ENCODE measurements at regions not wholly inside any gene's neighbourhood (a gene's known extent, or its start where the extent isn't known, plus 50 kb on each side); places are given as distances from the start of the nearest gene placed in this dataset.

- DNase-seq (ENCODE audit: low spot score), result no peak
- Histone ChIP-seq H3K27me3 (no peaks in the 10 kb centered on the region), H3K27ac (peak overlapping the region in 1 of 2 donors; percentile 43), H3K36me3 (no peaks in the 10 kb centered on the region), H3K4me3 (no peak overlapping the region), H3K9me3 (no peaks in the 10 kb centered on the region), H3K4me1 (peaks cover 0 to 100% of the 10 kb centered on the region in 2 donors)
- TF ChIP-seq, protein P1, sequence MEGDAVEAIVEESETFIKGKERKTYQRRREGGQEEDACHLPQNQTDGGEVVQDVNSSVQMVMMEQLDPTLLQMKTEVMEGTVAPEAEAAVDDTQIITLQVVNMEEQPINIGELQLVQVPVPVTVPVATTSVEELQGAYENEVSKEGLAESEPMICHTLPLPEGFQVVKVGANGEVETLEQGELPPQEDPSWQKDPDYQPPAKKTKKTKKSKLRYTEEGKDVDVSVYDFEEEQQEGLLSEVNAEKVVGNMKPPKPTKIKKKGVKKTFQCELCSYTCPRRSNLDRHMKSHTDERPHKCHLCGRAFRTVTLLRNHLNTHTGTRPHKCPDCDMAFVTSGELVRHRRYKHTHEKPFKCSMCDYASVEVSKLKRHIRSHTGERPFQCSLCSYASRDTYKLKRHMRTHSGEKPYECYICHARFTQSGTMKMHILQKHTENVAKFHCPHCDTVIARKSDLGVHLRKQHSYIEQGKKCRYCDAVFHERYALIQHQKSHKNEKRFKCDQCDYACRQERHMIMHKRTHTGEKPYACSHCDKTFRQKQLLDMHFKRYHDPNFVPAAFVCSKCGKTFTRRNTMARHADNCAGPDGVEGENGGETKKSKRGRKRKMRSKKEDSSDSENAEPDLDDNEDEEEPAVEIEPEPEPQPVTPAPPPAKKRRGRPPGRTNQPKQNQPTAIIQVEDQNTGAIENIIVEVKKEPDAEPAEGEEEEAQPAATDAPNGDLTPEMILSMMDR (IDR thresholded peaks at IDR 0.05), result no peak
These were observed 238.3 kb downstream of the SEC14L1 start for GRCh38 chr17:77379065-77379428.

DNA sequence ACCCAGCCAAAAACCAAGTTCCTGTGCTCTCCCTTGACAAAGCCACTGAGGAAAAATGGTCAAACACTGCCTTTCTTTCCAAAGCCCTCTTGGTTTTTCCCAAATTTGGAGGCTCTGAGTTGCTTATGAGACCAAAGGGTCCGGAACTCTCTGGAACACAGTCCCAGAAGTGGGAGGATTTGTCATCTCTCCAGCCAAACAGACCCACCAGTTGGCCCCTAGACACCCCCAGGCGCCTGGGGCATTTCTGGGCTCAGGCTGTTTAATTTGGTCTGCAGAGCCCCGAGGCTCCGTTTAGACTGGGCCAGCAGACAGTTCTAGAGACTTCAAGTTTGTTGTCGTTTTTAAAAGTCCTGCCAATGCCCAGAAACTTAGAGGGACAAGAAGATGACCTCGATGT, 239.1 kb downstream of the SEC14L1 start:
- Histone ChIP-seq H3K9me3 (no peaks in the 10 kb centered on the region), H3K36me3 (no peaks in the 10 kb centered on the region), H3K27me3 (no peaks in the 10 kb centered on the region), H3K27ac (peak overlapping the region; percentile 42 to 43), H3K4me1 (peaks cover 0 to 100% of the 10 kb centered on the region in 2 donors), H3K4me3 (no peak overlapping the region)
- DNase-seq (ENCODE audit: low spot score), result no peak
- TF ChIP-seq, protein P1 (IDR thresholded peaks at IDR 0.05), result no peak

DNA sequence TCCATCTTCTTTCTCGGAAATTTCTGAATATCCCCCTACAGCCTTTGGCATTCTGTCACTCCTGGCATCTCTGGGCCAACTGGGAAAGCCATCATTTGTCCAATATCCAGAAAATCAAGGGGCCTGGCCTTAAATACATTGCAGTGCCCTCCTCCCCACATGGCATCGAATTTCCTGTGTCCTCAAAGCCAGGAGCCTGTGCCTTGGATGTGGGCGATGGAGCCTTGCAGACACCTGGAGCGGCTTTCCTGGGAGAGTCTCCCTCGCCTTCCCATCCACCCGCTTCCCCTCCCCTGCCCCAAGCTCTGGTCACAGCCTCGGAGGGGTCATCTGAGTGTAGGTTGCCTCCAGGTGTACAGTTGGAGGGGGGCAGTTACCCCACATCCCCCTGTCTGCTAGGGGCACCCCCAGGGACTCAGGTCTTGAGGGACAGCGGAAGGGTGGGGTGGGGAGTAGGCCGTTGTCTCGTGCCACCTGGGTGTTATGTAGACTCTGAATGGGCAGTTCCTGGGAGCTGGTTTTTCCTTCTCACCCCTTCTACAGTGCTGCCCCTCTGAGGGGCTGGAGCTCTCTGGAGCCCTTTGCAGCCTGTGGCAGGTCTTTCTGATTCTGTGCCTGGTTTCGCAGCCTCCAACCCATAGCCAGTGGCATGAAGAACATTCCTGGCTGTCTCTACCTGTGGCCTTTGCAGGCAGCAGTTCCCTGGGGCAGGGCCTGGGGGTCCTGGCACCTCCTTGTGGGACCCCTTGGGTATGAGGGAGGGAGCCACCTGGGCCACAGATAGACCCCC, 239.8 kb downstream of the SEC14L1 start:
- TF ChIP-seq, protein P1 (IDR thresholded peaks at IDR 0.05), result no peak
- Histone ChIP-seq H3K9me3 (no peaks in the 10 kb centered on the region), H3K27ac (peak overlapping the region; percentile 42 to 43), H3K27me3 (no peaks in the 10 kb centered on the region), H3K4me1 (peaks cover 0 to 100% of the 10 kb centered on the region in 2 donors), H3K4me3 (no peak overlapping the region), H3K36me3 (no peaks in the 10 kb centered on the region)
- no peak for DNase-seq (ENCODE audit: low spot score)

- DNase-seq (ENCODE audit: low spot score), result no peak
- no peaks in the 10 kb centered on the region for H3K9me3 ChIP-seq
- TF ChIP-seq, protein P1 (IDR thresholded peaks at IDR 0.05), result no peak
- peaks cover 0 to 100% of the 10 kb centered on the region in 2 donors for H3K4me1 ChIP-seq
- H3K36me3 ChIP-seq, result no peaks in the 10 kb centered on the region
- no peaks in the 10 kb centered on the region for H3K27me3 ChIP-seq
- no peak overlapping the region for H3K27ac ChIP-seq
- H3K4me3 ChIP-seq, result no peak overlapping the region
These were observed 240.5 kb downstream of the SEC14L1 start for GRCh38 chr17:77381185-77381700.

DNA sequence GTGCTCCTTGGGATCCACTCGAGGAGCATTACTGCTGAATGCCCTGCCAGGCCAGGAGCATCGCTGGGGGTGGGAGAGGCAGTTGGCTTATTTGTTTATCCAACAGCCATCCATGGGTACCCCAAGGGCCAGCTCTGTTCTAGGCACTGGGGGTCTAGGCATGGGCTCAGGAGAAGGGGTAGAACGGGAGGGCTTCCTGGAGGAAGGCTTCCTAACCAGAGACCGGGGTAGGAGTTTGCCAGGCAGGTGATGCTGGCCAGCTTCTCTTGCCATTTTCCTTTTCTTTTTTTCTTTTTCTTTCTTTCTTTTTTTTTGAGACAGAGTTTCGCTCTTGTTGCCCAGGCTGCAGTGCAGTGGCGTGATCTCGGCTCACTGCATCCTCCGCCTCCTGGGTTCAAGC, 241.0 kb downstream of the SEC14L1 start:
- peaks cover 0 to 100% of the 10 kb centered on the region in 2 donors for H3K4me1 ChIP-seq
- no peak overlapping the region for H3K27ac ChIP-seq

More for the DNA sequence above, 241.0 kb downstream of the SEC14L1 start:
- Histone ChIP-seq H3K36me3 (no peaks in the 10 kb centered on the region), H3K4me3 (no peak overlapping the region), H3K27me3 (no peaks in the 10 kb centered on the region), H3K9me3 (no peaks in the 10 kb centered on the region)
- DNase-seq (ENCODE audit: low spot score), result no peak
- TF ChIP-seq, protein P1 (IDR thresholded peaks at IDR 0.05), result no peak

All from right atrium auricular region (tissue), 2 donors.